HEK293T (cell line): ENCODE measurements at regions not wholly inside any gene's neighbourhood (a gene's known extent, or its start where the extent isn't known, plus 50 kb on each side); places are given as distances from the start of the nearest gene placed in this dataset.

Experiments
- BHLHE40 ChIP-seq: fragments of 450-650 bp; IDR thresholded peaks from 2 replicates; pipeline ENCODE4 v1.6.1; 2016; ENCODE audit warnings: mild to moderate bottlenecking, moderate library complexity, borderline replicate concordance
- CTBP1 ChIP-seq: fragments of 450-650 bp; IDR thresholded peaks from 2 replicates; pipeline ENCODE4 v1.6.1; 2016; ENCODE audit warnings: borderline replicate concordance
- ELF4 ChIP-seq: fragments of 450-650 bp; IDR thresholded peaks from 2 replicates; pipeline ENCODE4 v1.6.1; 2017; ENCODE audit warnings: antibody characterized with exemption
- FOXM1 ChIP-seq: fragments of 450-650 bp; IDR thresholded peaks from 2 replicates; pipeline ENCODE4 v1.6.1; 2017; ENCODE audit warnings: mild to moderate bottlenecking, borderline replicate concordance
- HDGF ChIP-seq: fragments of 450-650 bp; IDR thresholded peaks from 2 replicates; pipeline ENCODE4 v1.6.1; 2017; ENCODE audit warnings: antibody characterized with exemption, borderline replicate concordance
- L3MBTL2 ChIP-seq: fragments of 450-650 bp; conservative IDR thresholded peaks from 2 replicates; pipeline ENCODE4 v1.6.1; 2016; ENCODE audit warnings: mild to moderate bottlenecking
- LEF1 ChIP-seq: fragments of 450-650 bp; IDR thresholded peaks from 2 replicates; pipeline ENCODE4 v1.6.1; 2017; ENCODE audit warnings: mild to moderate bottlenecking, borderline replicate concordance
- NFRKB ChIP-seq: fragments of 450-650 bp; IDR thresholded peaks from 2 replicates; pipeline ENCODE4 v1.6.1; 2016; ENCODE audit warnings: mild to moderate bottlenecking, moderate library complexity
- SP1 ChIP-seq: fragments of 450-650 bp; IDR thresholded peaks from 2 replicates; pipeline ENCODE4 v1.6.1; 2017
- SUZ12 ChIP-seq: fragments of 450-650 bp; IDR thresholded peaks from 2 replicates; pipeline ENCODE4 v1.6.1; 2016; ENCODE audit warnings: mild to moderate bottlenecking
- TARDBP ChIP-seq: fragments of 450-650 bp; IDR thresholded peaks from 2 replicates; pipeline ENCODE4 v1.6.1; 2016
- ZNF384 ChIP-seq: fragments of 450-650 bp; IDR thresholded peaks from 2 replicates; pipeline ENCODE4 v1.6.1; 2016
- TF ChIP-seq, protein P1 (sequence below): fragments of 450-650 bp; IDR thresholded peaks from 2 replicates; pipeline ENCODE4 v1.6.1; 2016

DNA sequence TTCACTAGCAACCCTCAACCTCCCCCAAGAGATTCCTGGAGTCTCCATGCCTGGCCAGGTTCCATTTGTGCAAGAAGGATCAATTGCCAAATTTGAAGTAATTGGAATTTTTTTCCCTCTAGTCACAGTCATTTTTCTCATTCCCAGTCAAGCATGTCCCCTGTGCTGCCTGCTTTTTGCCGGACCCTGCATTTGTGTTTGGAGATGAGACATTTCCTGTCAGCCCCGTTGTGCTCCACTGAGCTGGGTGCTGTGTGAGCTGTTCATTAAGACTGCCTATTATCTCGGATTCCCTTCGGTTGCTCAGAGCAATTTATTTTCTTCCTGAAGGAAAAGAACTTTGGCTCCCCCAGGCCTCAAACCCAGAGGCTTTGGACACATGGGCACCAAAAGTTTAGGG is 201.0 kb upstream of the NLRP1 start:
- TF ChIP-seq ELF4, result no peak
- TF ChIP-seq NFRKB, result no peak
- TF ChIP-seq SP1, result no peak
- TF ChIP-seq FOXM1, result no peak
- TF ChIP-seq TARDBP, result no peak
- no peak for TF ChIP-seq SUZ12
- TF ChIP-seq CTBP1, result no peak
- no peak for TF ChIP-seq ZNF384
- TF ChIP-seq, protein P1, sequence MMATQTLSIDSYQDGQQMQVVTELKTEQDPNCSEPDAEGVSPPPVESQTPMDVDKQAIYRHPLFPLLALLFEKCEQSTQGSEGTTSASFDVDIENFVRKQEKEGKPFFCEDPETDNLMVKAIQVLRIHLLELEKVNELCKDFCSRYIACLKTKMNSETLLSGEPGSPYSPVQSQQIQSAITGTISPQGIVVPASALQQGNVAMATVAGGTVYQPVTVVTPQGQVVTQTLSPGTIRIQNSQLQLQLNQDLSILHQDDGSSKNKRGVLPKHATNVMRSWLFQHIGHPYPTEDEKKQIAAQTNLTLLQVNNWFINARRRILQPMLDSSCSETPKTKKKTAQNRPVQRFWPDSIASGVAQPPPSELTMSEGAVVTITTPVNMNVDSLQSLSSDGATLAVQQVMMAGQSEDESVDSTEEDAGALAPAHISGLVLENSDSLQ, result no peak
- no peak for TF ChIP-seq L3MBTL2
- TF ChIP-seq BHLHE40, result no peak
- TF ChIP-seq HDGF, result no peak
- TF ChIP-seq LEF1, result no peak
